T follicular helper cell (primary cell): ENCODE measurements at regions not wholly inside any gene's neighbourhood (a gene's known extent, or its start where the extent isn't known, plus 50 kb on each side); places are given as distances from the start of the nearest gene placed in this dataset.
"Not testable (repeated sequence)": the region's sequence is repeated elsewhere in the genome, so short reads cannot be mapped to it uniquely, and the experiment has no call there.

Experiments
- DNase-seq: peaks from one replicate; pipeline ENCODE4 v3.0.0-alpha.2; 2020; ENCODE audit warnings: low read depth

GRCh38 chr5:131005963-131006684 lies 158.9 kb downstream of the HINT1 start:
- DNase-seq: no peak

DNA sequence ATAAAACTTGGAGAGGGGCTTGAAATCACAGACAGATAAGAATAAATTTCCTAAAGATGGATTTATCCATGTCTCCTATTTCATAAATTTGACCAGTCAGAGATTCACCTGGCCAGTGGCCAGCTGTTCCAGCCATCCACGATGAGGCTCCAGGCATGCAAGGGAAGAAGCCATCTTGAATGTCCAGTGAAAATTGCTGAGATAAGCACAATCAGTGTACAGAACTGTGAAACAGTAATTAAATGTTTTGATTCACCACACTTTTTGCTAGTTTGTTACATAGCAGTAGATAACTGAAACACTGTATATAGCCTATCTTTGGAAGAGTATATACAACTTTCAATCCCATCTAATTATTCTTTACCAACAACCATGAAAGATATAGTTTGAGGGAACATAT lies 163.5 kb downstream of the HINT1 start:
- DNase-seq: no peak

- no peak for DNase-seq
Observed at GRCh38 chr5:131000289-131000688, 164.8 kb downstream of the HINT1 start.

DNA sequence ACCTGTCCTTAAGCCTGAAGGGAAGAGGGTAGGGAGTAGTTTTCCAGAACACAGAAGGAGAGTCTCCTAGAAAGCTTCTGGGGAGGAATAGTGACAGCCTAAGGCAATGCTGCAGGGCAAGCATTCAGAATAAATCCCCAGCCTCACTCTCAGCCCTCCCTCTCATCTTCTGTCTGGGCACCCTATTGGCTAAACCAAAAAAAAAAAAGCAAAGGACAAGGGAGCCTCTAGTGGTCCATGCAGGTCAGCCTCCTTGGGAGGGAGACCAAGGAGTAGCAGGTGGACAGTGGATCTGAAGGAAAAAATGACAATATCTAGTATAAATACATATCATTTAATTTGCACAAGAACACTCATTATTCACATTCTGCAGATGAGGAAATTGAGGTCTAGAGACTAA lies 168.3 kb downstream of the HINT1 start:
- not testable (repeated sequence) for DNase-seq

- no peak for DNase-seq
Observed at GRCh38 chr5:130995851-130996250, 169.2 kb downstream of the HINT1 start.

GRCh38 chr5:130995254-130995515 lies 169.9 kb downstream of the HINT1 start:
- no peak for DNase-seq

DNA sequence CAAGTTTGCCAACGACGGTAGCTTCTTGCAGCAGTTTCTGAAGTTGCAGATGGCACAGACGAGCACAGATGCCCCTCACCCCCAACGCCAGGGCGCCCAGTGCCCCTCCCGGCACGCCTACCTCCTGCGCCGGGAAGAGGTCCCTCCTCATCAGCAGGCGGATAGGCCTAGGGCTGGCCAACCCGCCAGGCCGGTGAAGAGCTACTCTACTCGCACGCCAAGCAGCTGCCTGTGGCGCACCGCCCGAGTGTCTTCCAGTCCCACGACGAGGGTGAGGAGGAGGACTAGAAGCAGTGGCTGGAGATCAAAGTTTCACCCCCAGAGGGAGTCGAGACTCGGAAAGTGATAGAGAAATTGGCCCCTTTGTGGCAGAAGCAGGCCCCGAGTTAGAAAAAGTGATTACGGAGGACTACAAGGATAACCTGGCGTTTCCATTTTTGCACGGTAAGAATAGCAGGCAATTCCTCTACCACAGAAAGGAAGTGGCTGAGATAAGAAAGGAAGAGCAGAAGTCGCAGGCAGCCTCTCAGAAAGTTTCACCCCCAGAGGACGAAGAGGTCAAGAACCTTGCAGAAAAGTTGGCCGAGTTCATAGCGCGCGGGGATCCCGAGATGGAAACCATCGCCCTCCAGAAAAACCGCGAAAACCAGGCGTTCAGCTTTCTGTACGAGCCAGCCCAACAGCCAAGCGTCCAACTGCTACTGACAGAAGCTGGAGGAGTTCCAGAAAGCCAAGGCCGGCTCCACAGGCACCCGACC lies 170.4 kb downstream of the HINT1 start:
- DNase-seq: no peak

DNA sequence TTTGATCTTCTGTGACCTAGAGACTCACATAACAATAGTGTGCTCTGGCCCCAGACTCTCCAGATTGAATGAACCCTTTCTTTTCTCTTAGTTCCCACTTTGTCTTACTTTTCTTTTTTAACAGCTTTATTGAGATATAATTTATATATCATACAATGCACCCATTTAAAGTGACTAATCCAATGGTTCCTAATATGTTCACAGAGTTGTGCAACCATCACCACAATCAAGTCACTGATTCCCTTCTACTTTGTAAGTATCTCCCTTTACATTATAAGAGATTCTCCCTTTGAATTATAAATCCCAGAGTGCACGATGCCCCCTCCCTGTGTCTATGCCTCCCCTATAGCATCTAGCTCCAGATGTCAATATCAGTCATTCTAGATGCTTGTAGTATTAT lies 172.4 kb downstream of the HINT1 start:
- no peak for DNase-seq

- no peak for DNase-seq
Observed at GRCh38 chr5:130992095-130992494, 173.0 kb downstream of the HINT1 start.

DNA sequence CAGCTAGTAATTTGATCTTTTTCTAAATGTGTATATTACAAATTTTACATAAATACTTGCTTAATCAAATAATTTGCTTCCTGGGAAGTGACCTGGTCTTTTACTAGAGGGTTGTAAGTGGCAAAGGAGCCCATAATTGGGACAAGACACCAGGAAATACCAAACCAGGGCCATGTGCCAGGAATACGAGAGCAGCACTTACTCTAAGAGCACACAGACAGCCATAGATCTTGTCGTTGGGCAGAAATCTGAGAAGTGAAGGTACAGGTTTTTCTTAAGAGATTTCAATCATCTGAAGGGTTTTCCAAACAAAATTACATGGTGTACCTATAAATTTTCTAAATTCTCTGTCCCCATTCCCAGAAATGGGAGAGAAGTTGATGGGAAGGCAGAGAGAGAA lies 179.3 kb downstream of the HINT1 start:
- no peak for DNase-seq

- DNase-seq: no peak
Observed at GRCh38 chr5:130981663-130982062, 183.4 kb downstream of the HINT1 start.

DNA sequence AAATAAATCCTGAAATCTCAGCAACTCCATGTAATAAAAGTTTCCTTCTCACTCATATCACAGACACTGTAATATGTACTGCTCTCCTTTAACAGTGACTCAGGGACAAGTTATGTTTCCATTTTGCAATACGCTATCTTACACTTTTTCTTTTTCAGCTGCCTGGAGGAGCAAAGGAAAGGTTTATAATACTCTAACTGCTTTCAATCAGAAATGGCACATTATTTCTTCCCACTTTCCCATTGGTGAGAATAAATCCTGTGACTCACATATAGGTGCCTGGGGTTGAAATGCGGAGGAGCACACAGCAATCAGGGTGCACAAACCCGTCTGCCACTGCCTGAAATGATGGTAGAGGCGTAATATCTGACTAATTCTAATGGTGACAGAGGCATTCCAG lies 186.6 kb downstream of the HINT1 start:
- no peak for DNase-seq

DNA sequence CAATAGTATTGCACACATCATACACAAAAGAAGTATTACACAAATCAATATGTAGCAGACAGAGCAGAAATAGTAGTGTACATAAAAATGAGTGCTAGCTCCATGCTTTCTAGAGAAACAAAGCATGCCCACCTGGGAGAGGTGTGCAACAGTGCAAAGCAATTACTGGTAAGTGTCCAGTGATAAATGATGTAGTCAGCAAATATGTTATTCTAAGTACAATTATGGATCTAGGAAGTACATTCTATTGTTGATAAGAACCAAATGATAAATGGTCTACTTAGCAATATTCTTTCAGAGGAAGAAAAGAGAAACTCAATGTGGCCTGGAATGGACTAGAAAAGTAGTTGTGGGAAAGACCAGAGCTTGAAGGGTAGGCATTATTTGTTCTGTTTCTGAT lies 188.6 kb downstream of the HINT1 start:
- DNase-seq: no peak

- no peak for DNase-seq
Observed at GRCh38 chr5:130975847-130976246, 189.2 kb downstream of the HINT1 start.

GRCh38 chr5:130975299-130975698 lies 189.8 kb downstream of the HINT1 start:
- no peak for DNase-seq

GRCh38 chr5:130974021-130974683 lies 190.9 kb downstream of the HINT1 start:
- DNase-seq: no peak

GRCh38 chr5:130966990-130967525 lies 198.0 kb downstream of the HINT1 start:
- no peak for DNase-seq

DNA sequence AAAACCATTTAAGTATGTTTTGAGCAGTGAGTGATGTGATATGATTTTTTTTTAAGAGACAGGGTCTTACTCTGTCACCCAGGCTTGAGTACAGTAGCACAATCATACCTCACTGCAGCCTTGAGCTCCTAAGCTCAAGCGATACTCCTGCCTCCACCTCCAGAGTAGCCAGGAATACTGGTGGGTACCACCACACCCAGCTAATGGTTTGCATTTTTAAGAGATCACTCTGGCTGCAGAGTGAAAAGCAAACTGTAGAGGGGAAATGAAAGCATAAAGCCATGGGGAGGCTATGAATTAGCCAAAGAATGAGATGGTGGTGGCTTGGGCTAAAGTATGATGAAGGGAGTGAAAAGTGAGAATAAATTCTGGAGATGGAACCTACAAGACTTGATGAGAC lies 199.1 kb downstream of the HINT1 start:
- DNase-seq: no peak

DNA sequence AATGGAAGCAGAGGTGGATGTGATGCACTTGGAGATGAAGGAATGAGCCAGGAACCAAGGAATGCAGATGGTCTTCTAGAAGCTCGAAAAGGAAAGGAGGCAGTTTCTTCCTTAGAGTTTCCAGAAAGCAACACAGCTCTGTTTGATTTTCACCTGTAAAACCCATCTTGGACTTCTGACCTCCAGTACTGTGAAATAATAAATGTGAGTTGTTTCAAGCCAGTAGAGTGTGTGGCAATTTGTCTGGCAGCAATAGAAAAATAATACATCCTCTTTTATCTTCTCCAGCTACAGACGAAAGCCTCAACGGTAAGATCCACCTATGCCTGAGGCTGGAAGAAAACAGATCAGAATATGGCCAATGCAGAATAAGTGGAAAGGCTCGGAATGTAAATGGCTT lies 199.7 kb downstream of the HINT1 start:
- no peak for DNase-seq

GRCh38 chr5:130964231-130965202 lies 200.5 kb downstream of the HINT1 start:
- DNase-seq: no peak

GRCh38 chr5:130963798-130964197 lies 201.3 kb downstream of the HINT1 start:
- no peak for DNase-seq

DNA sequence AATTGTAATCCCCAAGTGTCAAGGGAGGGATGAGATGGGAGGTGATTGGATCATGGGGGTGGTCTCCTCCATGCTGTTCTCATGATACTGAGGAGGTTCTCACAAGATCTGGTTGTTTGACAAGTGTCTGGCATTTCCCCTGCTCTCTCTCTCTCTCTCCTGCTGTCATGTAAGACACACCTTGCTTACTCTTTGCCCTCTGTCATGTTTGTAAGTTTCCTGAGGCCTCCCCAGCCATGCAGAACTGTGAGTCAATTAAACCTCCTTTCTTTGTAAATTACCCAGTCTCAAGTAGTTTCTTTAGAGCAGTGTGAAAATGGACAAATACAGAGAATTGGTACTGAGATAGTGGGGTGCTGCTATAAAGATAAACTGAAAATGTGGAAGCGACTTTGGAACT lies 207.9 kb downstream of the HINT1 start:
- no peak for DNase-seq
